Mononuclear cell (primary cell): ENCODE measurements at regions not wholly inside any gene's neighbourhood (a gene's known extent, or its start where the extent isn't known, plus 50 kb on each side); places are given as distances from the start of the nearest gene placed in this dataset.

Source experiments
- H3K27me3 ChIP-seq: 2 replicates; pipeline ENCODE4 v1.6.0; 2011; ENCODE audit warnings: low read length, control low read depth; ENCODE audit not compliant: insufficient read depth
- H3K4me1 ChIP-seq: 2 replicates; pipeline ENCODE4 v1.5.1; 2011; ENCODE audit warnings: mild to moderate bottlenecking, low read length, control low read depth; ENCODE audit not compliant: insufficient read depth
- H3K4me3 ChIP-seq: 2 replicates; pipeline ENCODE4 v1.5.1; 2011; ENCODE audit warnings: mild to moderate bottlenecking, low read length, moderate library complexity
- H3K9me3 ChIP-seq: 2 replicates; pipeline ENCODE4 v1.5.1; 2011; ENCODE audit warnings: low read depth, mild to moderate bottlenecking, control low read depth, low read length

- no peak overlapping the region for H3K4me3 ChIP-seq
- H3K4me1 ChIP-seq: no peaks in the 10 kb centered on the region
- no peaks in the 10 kb centered on the region for H3K9me3 ChIP-seq
- no peaks in the 10 kb centered on the region for H3K27me3 ChIP-seq
Observed at GRCh38 chr15:94026458-94027304, 204.7 kb upstream of the MCTP2 start.

- H3K4me1 ChIP-seq: no peaks in the 10 kb centered on the region
- no peak overlapping the region for H3K4me3 ChIP-seq
- H3K27me3 ChIP-seq: no peaks in the 10 kb centered on the region
- H3K9me3 ChIP-seq: no peaks in the 10 kb centered on the region
Observed at GRCh38 chr15:94023531-94023930, 207.8 kb upstream of the MCTP2 start.

- H3K4me1 ChIP-seq: no peaks in the 10 kb centered on the region
- no peak overlapping the region for H3K4me3 ChIP-seq
- no peaks in the 10 kb centered on the region for H3K27me3 ChIP-seq
- H3K9me3 ChIP-seq: no peaks in the 10 kb centered on the region
Observed at GRCh38 chr15:94021621-94022320, 209.6 kb upstream of the MCTP2 start.

GRCh38 chr15:94019062-94019461, 212.3 kb upstream of the MCTP2 start:
- Histone ChIP-seq H3K4me1 (no peaks in the 10 kb centered on the region), H3K9me3 (no peaks in the 10 kb centered on the region), H3K4me3 (no peak overlapping the region), H3K27me3 (no peaks in the 10 kb centered on the region)

GRCh38 chr15:94015324-94015723, 216.0 kb upstream of the MCTP2 start:
- Histone ChIP-seq H3K9me3 (no peaks in the 10 kb centered on the region), H3K4me1 (no peaks in the 10 kb centered on the region), H3K27me3 (no peaks in the 10 kb centered on the region), H3K4me3 (no peak overlapping the region)

- Histone ChIP-seq H3K4me1 (no peaks in the 10 kb centered on the region), H3K9me3 (no peaks in the 10 kb centered on the region), H3K27me3 (no peaks in the 10 kb centered on the region), H3K4me3 (no peak overlapping the region)
Observed at GRCh38 chr15:94008104-94009074, 223.0 kb upstream of the MCTP2 start.

- Histone ChIP-seq H3K4me3 (no peak overlapping the region), H3K4me1 (no peaks in the 10 kb centered on the region), H3K27me3 (no peaks in the 10 kb centered on the region), H3K9me3 (no peaks in the 10 kb centered on the region)
Observed at GRCh38 chr15:94004697-94005096, 226.7 kb upstream of the MCTP2 start.

- no peaks in the 10 kb centered on the region for H3K9me3 ChIP-seq
Observed at GRCh38 chr15:94002041-94002440, 229.3 kb upstream of the MCTP2 start.

GRCh38 chr15:94001255-94001801, 230.0 kb upstream of the MCTP2 start:
- H3K9me3 ChIP-seq: no peaks in the 10 kb centered on the region
- no peaks in the 10 kb centered on the region for H3K4me1 ChIP-seq
- H3K27me3 ChIP-seq: no peaks in the 10 kb centered on the region
- H3K4me3 ChIP-seq: no peak overlapping the region

More at GRCh38 chr15:94002041-94002440, 229.3 kb upstream of the MCTP2 start:
- H3K4me1 ChIP-seq: no peaks in the 10 kb centered on the region
- no peak overlapping the region for H3K4me3 ChIP-seq
- H3K27me3 ChIP-seq: no peaks in the 10 kb centered on the region

GRCh38 chr15:94000606-94001005, 230.8 kb upstream of the MCTP2 start:
- no peaks in the 10 kb centered on the region for H3K4me1 ChIP-seq
- no peak overlapping the region for H3K4me3 ChIP-seq
- no peaks in the 10 kb centered on the region for H3K27me3 ChIP-seq
- no peaks in the 10 kb centered on the region for H3K9me3 ChIP-seq

GRCh38 chr15:93997071-93997658, 234.2 kb upstream of the MCTP2 start:
- Histone ChIP-seq H3K9me3 (no peaks in the 10 kb centered on the region), H3K4me1 (no peaks in the 10 kb centered on the region)

GRCh38 chr15:93989440-93989998, 241.8 kb upstream of the MCTP2 start:
- Histone ChIP-seq H3K9me3 (no peaks in the 10 kb centered on the region), H3K27me3 (no peaks in the 10 kb centered on the region), H3K4me3 (no peak overlapping the region), H3K4me1 (no peaks in the 10 kb centered on the region)

More at GRCh38 chr15:93997071-93997658, 234.2 kb upstream of the MCTP2 start:
- Histone ChIP-seq H3K4me3 (no peak overlapping the region), H3K27me3 (no peaks in the 10 kb centered on the region)

GRCh38 chr15:93987068-93987467, 244.3 kb upstream of the MCTP2 start:
- H3K4me1 ChIP-seq: no peaks in the 10 kb centered on the region
- H3K9me3 ChIP-seq: no peaks in the 10 kb centered on the region
- H3K27me3 ChIP-seq: no peaks in the 10 kb centered on the region
- no peak overlapping the region for H3K4me3 ChIP-seq

- Histone ChIP-seq H3K4me1 (no peaks in the 10 kb centered on the region), H3K4me3 (no peak overlapping the region)
Observed at GRCh38 chr15:93986400-93986984, 244.9 kb upstream of the MCTP2 start.

More at GRCh38 chr15:93986400-93986984, 244.9 kb upstream of the MCTP2 start:
- H3K27me3 ChIP-seq: no peaks in the 10 kb centered on the region
- H3K9me3 ChIP-seq: no peaks in the 10 kb centered on the region
